ENCODE measurements at regions not wholly inside any gene's neighbourhood (a gene's known extent, or its start where the extent isn't known, plus 50 kb on each side); places are given as distances from the start of the nearest gene placed in this dataset.

DNA sequence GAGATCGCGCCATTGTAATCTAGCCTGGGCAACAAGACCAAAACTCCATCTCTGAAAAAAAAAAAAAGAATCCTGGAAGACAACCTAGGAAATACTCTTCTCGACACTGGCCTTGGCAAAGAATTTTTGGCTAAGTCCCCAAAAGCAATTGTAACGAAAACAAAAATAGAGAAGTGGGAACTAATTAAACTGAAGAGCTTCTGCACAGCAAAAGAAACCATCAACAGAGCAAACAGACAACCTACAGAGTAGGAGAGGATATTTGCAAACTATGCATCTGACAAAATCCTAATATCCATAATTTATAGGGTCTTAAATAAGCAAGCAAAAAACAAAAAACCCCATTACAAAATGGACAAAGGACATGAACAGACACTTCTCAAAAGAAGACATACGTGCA lies 76.5 kb upstream of the DUSP21 start:
- H3K36me3 Mint-ChIP-seq (ENCODE audit: low read depth), result no peaks in the 10 kb centered on the region
- H3K4me3 Mint-ChIP-seq (ENCODE audit: unreplicated experiment), result no peak overlapping the region
- TF ChIP-seq, protein P1, sequence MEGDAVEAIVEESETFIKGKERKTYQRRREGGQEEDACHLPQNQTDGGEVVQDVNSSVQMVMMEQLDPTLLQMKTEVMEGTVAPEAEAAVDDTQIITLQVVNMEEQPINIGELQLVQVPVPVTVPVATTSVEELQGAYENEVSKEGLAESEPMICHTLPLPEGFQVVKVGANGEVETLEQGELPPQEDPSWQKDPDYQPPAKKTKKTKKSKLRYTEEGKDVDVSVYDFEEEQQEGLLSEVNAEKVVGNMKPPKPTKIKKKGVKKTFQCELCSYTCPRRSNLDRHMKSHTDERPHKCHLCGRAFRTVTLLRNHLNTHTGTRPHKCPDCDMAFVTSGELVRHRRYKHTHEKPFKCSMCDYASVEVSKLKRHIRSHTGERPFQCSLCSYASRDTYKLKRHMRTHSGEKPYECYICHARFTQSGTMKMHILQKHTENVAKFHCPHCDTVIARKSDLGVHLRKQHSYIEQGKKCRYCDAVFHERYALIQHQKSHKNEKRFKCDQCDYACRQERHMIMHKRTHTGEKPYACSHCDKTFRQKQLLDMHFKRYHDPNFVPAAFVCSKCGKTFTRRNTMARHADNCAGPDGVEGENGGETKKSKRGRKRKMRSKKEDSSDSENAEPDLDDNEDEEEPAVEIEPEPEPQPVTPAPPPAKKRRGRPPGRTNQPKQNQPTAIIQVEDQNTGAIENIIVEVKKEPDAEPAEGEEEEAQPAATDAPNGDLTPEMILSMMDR (IDR thresholded peaks at IDR 0.05), result no peak
- no peaks in the 10 kb centered on the region for H3K27me3 Mint-ChIP-seq (ENCODE audit: low read depth)
- H3K9me3 Mint-ChIP-seq (ENCODE audit: low read depth), result peaks cover 11% of the 10 kb centered on the region
- peaks cover 4% of the 10 kb centered on the region for H3K4me1 Mint-ChIP-seq (ENCODE audit: low read depth)
- no peak for DNase-seq (ENCODE audit: low spot score)
- no peak overlapping the region for H3K27ac Mint-ChIP-seq (ENCODE audit: unreplicated experiment)

DNA sequence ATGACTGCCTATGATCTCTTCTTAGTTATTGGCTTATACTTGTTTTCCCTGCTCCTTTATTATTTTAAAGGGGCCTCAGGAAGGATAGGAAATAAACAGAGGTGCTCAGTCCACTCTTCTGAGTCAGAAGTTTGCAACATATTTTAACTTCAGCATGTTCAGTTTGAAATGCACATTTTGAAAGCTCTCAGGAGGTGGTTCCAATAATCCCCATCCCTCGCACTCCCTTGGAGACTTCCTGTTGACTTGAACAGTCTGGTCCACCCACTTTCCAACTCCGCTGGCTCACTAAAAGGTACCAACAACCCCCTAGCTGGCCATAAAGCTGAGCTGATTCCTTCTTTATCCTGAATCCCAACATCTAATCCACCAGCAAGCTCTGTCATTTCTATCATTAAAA lies 78.3 kb upstream of the DUSP21 start:
- H3K36me3 Mint-ChIP-seq (ENCODE audit: low read depth), result no peaks in the 10 kb centered on the region
- no peak overlapping the region for H3K27ac Mint-ChIP-seq (ENCODE audit: unreplicated experiment)
- peaks cover 19% of the 10 kb centered on the region for H3K9me3 Mint-ChIP-seq (ENCODE audit: low read depth)
- peaks cover 4% of the 10 kb centered on the region for H3K4me1 Mint-ChIP-seq (ENCODE audit: low read depth)
- DNase-seq (ENCODE audit: low spot score), result no peak
- no peak overlapping the region for H3K4me3 Mint-ChIP-seq (ENCODE audit: unreplicated experiment)
- H3K27me3 Mint-ChIP-seq (ENCODE audit: low read depth), result no peaks in the 10 kb centered on the region
- TF ChIP-seq, protein P1 (IDR thresholded peaks at IDR 0.05), result no peak

DNA sequence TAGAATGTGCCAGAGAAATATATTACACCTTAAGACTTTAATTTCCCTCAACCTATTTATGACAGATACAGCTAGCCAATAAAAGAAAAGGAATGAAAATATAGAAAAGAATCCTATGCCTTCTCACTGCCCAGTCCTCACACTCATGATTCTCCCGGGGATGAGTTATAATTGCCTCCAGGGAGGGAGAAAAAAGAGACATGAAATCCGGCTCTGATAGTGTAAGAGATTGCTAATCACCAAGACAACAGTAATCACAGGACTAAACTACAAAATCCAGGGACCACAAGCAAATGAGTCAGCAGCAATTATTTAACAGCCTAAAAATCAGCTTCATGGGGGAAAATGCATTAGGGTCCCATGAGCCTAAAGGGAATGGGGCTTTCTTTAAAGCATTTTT lies 95.9 kb upstream of the DUSP21 start:
- TF ChIP-seq, protein P1 (IDR thresholded peaks at IDR 0.05), result no peak
- no peaks in the 10 kb centered on the region for H3K27me3 Mint-ChIP-seq (ENCODE audit: low read depth)
- no peaks in the 10 kb centered on the region for H3K36me3 Mint-ChIP-seq (ENCODE audit: low read depth)
- no peak overlapping the region for H3K4me3 Mint-ChIP-seq (ENCODE audit: unreplicated experiment)
- no peak for DNase-seq (ENCODE audit: low spot score)
- H3K9me3 Mint-ChIP-seq (ENCODE audit: low read depth), result peaks cover 2% of the 10 kb centered on the region
- peak overlapping the region; percentile 24 for H3K27ac Mint-ChIP-seq (ENCODE audit: unreplicated experiment)
- no peaks in the 10 kb centered on the region for H3K4me1 Mint-ChIP-seq (ENCODE audit: low read depth)

DNA sequence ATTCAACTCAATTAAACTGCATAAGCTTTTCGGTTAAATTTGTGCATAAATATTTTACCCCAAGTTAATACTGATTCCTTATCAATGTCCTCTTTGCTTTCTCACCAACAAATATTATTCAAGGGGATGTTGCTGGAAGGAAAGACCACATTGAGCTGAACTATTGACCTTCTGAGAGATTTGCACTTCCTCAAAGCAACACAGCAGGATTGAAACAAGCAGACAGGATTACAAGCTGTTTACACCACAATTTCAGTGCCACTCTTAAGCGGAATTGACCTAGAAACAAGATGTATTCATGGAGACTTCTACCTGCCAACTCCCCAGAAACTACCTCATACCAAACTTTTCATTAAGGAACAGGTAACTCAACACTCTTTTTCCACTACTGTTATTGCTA lies 96.5 kb upstream of the DUSP21 start:
- Mint-ChIP-seq H3K9me3 (ENCODE audit: low read depth) (peaks cover 2% of the 10 kb centered on the region), H3K4me1 (ENCODE audit: low read depth) (no peaks in the 10 kb centered on the region), H3K4me3 (ENCODE audit: unreplicated experiment) (no peak overlapping the region), H3K36me3 (ENCODE audit: low read depth) (no peaks in the 10 kb centered on the region), H3K27ac (ENCODE audit: unreplicated experiment) (no peak overlapping the region), H3K27me3 (ENCODE audit: low read depth) (no peaks in the 10 kb centered on the region)
- DNase-seq (ENCODE audit: low spot score), result no peak
- TF ChIP-seq, protein P1 (IDR thresholded peaks at IDR 0.05), result no peak

DNA sequence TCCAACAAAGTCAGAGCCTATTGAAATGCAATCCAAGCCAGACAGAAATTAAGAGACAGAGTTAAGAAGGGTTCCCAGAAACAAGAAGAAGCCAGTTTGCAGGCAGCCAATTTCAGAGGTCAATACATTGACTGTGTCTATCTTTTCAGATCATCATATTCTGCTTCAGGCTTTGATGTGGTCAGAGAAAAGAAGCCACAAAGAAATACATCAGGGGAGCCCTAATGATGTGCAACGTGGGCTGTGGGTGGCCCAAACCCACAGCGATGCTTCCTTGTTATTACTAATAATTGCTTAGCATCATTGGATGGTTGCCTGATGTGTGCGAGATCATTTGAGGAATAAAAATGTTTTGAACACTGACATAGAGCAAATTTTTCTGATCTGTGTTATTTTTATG lies 99.0 kb upstream of the DUSP21 start:
- TF ChIP-seq, protein P1 (IDR thresholded peaks at IDR 0.05), result no peak
- Mint-ChIP-seq H3K4me1 (ENCODE audit: low read depth) (no peaks in the 10 kb centered on the region), H3K27me3 (ENCODE audit: low read depth) (no peaks in the 10 kb centered on the region), H3K4me3 (ENCODE audit: unreplicated experiment) (no peak overlapping the region), H3K36me3 (ENCODE audit: low read depth) (no peaks in the 10 kb centered on the region), H3K9me3 (ENCODE audit: low read depth) (peaks cover 2% of the 10 kb centered on the region), H3K27ac (ENCODE audit: unreplicated experiment) (no peak overlapping the region)
- no peak for DNase-seq (ENCODE audit: low spot score)
